Right lobe of liver (tissue), 6 donors: ENCODE measurements at regions not wholly inside any gene's neighbourhood (a gene's known extent, or its start where the extent isn't known, plus 50 kb on each side); places are given as distances from the start of the nearest gene placed in this dataset.

Source experiments
- ATAC-seq, 4 donors: fragments of 200-7000 bp; cut with Tn5 transposase; one replicate each; pipeline ENCODE4 v1.9.1; 2020; ENCODE audit warnings: mild to moderate bottlenecking in 4 of 4, moderate library complexity in 4 of 4
- DNase-seq, 3 donors: peaks; one replicate each; pipeline ENCODE4 v3.0.0-alpha.2; 2020
- H3K27ac ChIP-seq, 3 donors: fragments of 200-600 bp; one replicate each; pipeline ENCODE4 v1.8.0; 2022
- H3K27me3 ChIP-seq, 2 donors: fragments of 200-600 bp; one replicate each; pipeline ENCODE4 v1.8.0; 2022
- H3K36me3 ChIP-seq, 4 donors: fragments of 200-600 bp; sonication (generic) in 1 of 4; one replicate each; pipeline versions ENCODE4 v1.5.1 to v1.8.0; 2017 to 2022; ENCODE audit warnings: control low read depth in 1 of 4
- H3K4me1 ChIP-seq, 4 donors: fragments of 200-600 bp; sonication (generic) in 1 of 4; one replicate each; pipeline versions ENCODE4 v1.5.1 to v1.8.0; 2017 to 2022; ENCODE audit warnings: control low read depth in 1 of 4
- H3K4me3 ChIP-seq, 3 donors: fragments of 200-600 bp; one replicate each; pipeline ENCODE4 v1.8.0; 2022
- H3K9me3 ChIP-seq, 4 donors: fragments of 200-600 bp; sonication (generic) in 1 of 4; one replicate each; pipeline versions ENCODE4 v1.5.1 to v1.8.0; 2017 to 2022; ENCODE audit warnings: control low read depth in 1 of 4
- POLR2A ChIP-seq: fragments of 450-650 bp; IDR thresholded peaks from one replicate; pipeline ENCODE4 v1.6.1; 2017; ENCODE audit warnings: antibody characterized with exemption, mild to moderate bottlenecking
- WGBS: methylation state at CpG from one replicate; pipeline ENCODE4 v1.1.6; 2018; ENCODE audit warnings: low coverage, low lambda C conversion rate; ENCODE audit not compliant: insufficient coverage; ENCODE audit errors: missing lambda C conversion rate; 5-methylcytosine and 5-hydroxymethylcytosine counted together
- intact Hi-C, 2 donors: fragments of 100-400 bp; cut with DNase I; formaldehyde crosslinking; loops; one replicate each; pipeline versions ENCODE4 v1.11.2 to v1.14.1; 2022
- TF ChIP-seq, protein P1 (sequence below), 4 donors: fragments of 200-600 bp in 3 of 4; fragments of 450-650 bp in 1 of 4; IDR thresholded peaks; one replicate each; pipeline versions ENCODE4 v1.5.1 to v1.8.0; 2016 to 2022; ENCODE audit warnings: antibody characterized with exemption in 4 of 4, mild to moderate bottlenecking in 2 of 4
- donor health status: DM: no; HTN: yes; CAD: no.
- donor health status: DM: no; HTN: no; CAD: no.
- donor health status: DM: no; HTN: no; CAD: no.
- donor health status: DM: no; HTN: yes; CAD: no.
- donor health status: DM: no; HTN: yes; CAD: no.

DNA sequence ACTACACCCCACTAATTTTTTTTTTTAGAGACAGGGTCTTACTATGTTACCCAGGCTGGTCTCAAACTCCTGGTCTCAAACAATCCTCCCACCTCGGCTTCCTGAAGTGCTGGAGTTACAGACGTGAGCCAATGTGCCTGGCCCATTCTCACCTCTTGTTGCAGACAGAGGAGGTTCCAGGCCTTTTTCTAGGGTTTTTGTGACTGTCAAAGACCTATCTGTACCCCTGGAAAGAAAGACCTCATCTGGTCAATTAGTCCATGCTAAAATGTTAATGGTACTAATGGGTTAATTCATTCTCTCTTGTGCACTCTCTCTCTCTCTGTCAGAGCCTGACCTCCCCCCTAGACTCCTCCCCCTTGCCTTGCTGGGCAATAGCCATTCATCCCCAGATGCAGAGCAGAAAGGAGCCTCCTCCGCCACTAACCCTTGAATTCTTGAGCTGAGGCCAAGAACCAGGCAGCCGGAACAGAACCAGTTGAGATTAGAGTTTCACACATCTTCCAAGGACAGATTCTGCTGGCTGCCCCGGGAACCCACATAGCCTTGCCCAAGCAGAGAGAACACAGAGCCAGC lies 209.7 kb downstream of the SKIDA1 start:
- Histone ChIP-seq H3K36me3 (no peaks in the 10 kb centered on the region), H3K27ac (no peak overlapping the region), H3K4me3 (no peak overlapping the region), H3K4me1 (no peaks in the 10 kb centered on the region), H3K9me3 (no peaks in the 10 kb centered on the region), H3K27me3 (no peaks in the 10 kb centered on the region)
- TF ChIP-seq, protein P1, sequence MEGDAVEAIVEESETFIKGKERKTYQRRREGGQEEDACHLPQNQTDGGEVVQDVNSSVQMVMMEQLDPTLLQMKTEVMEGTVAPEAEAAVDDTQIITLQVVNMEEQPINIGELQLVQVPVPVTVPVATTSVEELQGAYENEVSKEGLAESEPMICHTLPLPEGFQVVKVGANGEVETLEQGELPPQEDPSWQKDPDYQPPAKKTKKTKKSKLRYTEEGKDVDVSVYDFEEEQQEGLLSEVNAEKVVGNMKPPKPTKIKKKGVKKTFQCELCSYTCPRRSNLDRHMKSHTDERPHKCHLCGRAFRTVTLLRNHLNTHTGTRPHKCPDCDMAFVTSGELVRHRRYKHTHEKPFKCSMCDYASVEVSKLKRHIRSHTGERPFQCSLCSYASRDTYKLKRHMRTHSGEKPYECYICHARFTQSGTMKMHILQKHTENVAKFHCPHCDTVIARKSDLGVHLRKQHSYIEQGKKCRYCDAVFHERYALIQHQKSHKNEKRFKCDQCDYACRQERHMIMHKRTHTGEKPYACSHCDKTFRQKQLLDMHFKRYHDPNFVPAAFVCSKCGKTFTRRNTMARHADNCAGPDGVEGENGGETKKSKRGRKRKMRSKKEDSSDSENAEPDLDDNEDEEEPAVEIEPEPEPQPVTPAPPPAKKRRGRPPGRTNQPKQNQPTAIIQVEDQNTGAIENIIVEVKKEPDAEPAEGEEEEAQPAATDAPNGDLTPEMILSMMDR (IDR thresholded peaks at IDR 0.05), result no peak
- TF ChIP-seq POLR2A, result no peak
- peak in 1 of 3 donors; percentile 60 for DNase-seq
- 26% methylated on average over 5 of the region's 5 CpGs for WGBS
- intact Hi-C loops, result no loop called here
- peak; percentile 69 to 84 (median 76) for ATAC-seq

DNA sequence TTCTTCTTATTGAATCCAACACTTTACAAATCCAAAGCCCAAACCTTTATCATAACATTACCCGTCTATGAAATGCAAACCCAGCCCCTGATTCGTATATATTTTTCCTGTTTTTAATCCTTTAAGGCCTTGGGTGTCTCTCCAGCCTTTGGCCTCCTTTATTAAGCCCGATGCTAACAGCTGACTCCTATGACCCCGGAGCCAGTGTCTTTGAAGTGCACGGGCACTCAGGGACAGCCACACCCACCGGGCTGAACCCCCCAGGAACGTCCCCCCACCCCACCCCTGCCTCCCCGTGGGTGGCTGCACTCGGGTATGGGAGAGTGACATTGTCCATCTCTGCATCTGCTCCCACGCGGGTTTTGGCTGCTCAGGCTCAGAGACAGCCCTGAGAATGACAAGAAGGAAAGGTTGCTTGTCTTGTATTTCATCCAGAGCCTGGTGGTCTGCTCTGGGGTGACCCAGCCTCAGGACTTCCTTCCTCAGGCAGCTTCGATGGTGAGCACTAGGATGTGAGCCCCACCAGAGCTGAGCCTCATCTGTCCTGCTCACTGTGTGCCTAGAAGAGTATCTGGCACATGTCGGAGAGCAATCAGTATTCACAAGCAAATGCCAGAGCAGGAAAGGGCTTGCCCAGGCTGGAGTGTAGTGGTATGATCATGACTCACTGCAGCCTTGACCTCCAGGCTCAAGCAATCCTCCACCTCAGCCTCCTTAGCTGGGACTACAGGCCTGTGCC lies 210.4 kb downstream of the SKIDA1 start:
- TF ChIP-seq POLR2A, result no peak
- TF ChIP-seq, protein P1 (IDR thresholded peaks at IDR 0.05), result no peak
- 19% methylated on average over 11 of the region's 13 CpGs for WGBS
- no peak for DNase-seq

DNA sequence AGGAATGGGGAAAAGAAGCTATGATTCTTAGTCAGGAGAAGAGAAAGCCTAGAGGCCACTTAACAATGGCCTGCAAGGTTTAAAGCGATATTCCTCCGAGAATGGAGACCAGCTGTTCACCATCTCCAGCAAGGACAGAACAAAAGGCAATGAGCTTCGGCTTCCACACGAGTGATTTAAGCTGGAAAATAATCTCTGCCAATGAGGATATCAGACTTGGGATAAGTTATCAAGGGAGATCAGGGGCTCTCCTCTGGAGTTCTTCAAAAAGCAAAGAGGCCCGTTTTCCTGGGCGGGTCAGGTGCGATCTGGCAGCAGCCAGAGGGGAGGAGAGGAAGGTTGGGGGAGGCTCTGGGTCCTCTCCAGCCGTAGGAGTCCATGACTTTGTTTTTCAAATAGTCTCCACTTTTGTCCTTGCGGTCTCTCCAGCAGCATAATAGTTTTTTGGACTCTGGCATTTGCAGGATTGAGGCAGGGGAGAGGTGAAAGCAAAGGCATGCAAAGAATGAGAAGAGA lies 211.3 kb downstream of the SKIDA1 start:
- no peak for DNase-seq
- H3K9me3 ChIP-seq, result no peaks in the 10 kb centered on the region
- H3K4me3 ChIP-seq, result no peak overlapping the region
- no peaks in the 10 kb centered on the region for H3K36me3 ChIP-seq
- no peak for ATAC-seq
- H3K27ac ChIP-seq, result no peak overlapping the region
- 40% methylated on average over 9 of the region's 9 CpGs for WGBS
- H3K4me1 ChIP-seq, result no peaks in the 10 kb centered on the region
- intact Hi-C loops, result no loop called here
- TF ChIP-seq, protein P1 (IDR thresholded peaks at IDR 0.05), result no peak
- no peak for TF ChIP-seq POLR2A
- H3K27me3 ChIP-seq, result no peaks in the 10 kb centered on the region

More for the DNA sequence above, 210.4 kb downstream of the SKIDA1 start:
- H3K9me3 ChIP-seq, result no peaks in the 10 kb centered on the region
- no peaks in the 10 kb centered on the region for H3K27me3 ChIP-seq
- H3K27ac ChIP-seq, result no peak overlapping the region
- no peaks in the 10 kb centered on the region for H3K36me3 ChIP-seq
- ATAC-seq, result peak in 2 of 4 donors; percentile 9 to 16
- intact Hi-C loops, result no loop called here
- H3K4me1 ChIP-seq, result no peaks in the 10 kb centered on the region
- H3K4me3 ChIP-seq, result no peak overlapping the region

DNA sequence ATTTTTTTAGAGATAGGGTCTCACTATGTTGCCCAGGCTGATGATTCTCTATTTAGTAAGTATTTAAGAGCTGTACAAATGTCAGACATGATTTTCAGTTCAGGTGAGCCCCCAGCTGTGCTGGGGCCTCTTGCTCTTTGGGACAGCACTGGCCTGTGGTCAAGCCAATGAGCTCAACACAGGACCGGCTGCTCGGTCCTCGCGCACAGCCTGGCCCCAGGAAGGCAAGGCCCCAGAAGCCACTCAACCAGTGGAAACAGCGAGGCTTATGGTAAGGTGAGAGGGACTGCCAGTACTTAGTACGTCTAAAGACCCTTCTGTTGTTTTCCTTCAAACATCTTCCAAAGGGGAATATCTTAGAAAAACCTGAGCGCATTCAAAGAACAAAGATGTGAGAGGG lies 211.8 kb downstream of the SKIDA1 start:
- H3K36me3 ChIP-seq, result no peaks in the 10 kb centered on the region
- no peaks in the 10 kb centered on the region for H3K27me3 ChIP-seq
- TF ChIP-seq, protein P1 (IDR thresholded peaks at IDR 0.05), result no peak
- no peak for TF ChIP-seq POLR2A
- DNase-seq, result no peak
- no peak overlapping the region for H3K27ac ChIP-seq
- H3K4me3 ChIP-seq, result no peak overlapping the region
- H3K4me1 ChIP-seq, result no peaks in the 10 kb centered on the region
- WGBS, result 77% methylated on average over 4 of the region's 7 CpGs
- no peaks in the 10 kb centered on the region for H3K9me3 ChIP-seq
- ATAC-seq, result no peak
- intact Hi-C loops, result no loop called here
